RCC 7860 (cell line): ENCODE measurements at regions not wholly inside any gene's neighbourhood (a gene's known extent, or its start where the extent isn't known, plus 50 kb on each side); places are given as distances from the start of the nearest gene placed in this dataset.
A peak's percentile ranks its signal among the peaks of the same experiment; 100 is the strongest.
"Not testable (repeated sequence)": the region's sequence is repeated elsewhere in the genome, so short reads cannot be mapped to it uniquely, and the experiment has no call there.

ENCODE experiments used
- DNase-seq: peaks from one replicate; pipeline ENCODE4 v3.0.0-alpha.2; 2015; ENCODE audit warnings: low spot score
- FAIRE-seq: peaks from 2 replicates; lab custom pipeline; 2012; peaks lifted over from hg19 to GRCh38; lab: Jason Lieb, UNC

GRCh38 chr9:106772523-106773290, 90.3 kb upstream of the ZNF462 start:
- DNase-seq = no peak
- no peak for FAIRE-seq

GRCh38 chr9:106773750-106774149, 89.2 kb upstream of the ZNF462 start:
- DNase-seq (no peak), FAIRE-seq (no peak)

- DNase-seq (no peak), FAIRE-seq (no peak)
Measured at GRCh38 chr9:106775960-106776359, 87.0 kb upstream of the ZNF462 start.

GRCh38 chr9:106779796-106780195, 83.2 kb upstream of the ZNF462 start:
- FAIRE-seq (no peak), DNase-seq (no peak)

GRCh38 chr9:106783121-106783520, 79.8 kb upstream of the ZNF462 start:
- no peak for FAIRE-seq
- DNase-seq = no peak

GRCh38 chr9:106784076-106784475, 78.9 kb upstream of the ZNF462 start:
- no peak for DNase-seq
- FAIRE-seq = no peak

- DNase-seq (no peak), FAIRE-seq (no peak)
Measured at GRCh38 chr9:106785200-106785599, 77.8 kb upstream of the ZNF462 start.

GRCh38 chr9:106788021-106788420, 74.9 kb upstream of the ZNF462 start:
- FAIRE-seq, DNase-seq: not testable (repeated sequence)

GRCh38 chr9:106795031-106795430, 67.9 kb upstream of the ZNF462 start:
- DNase-seq (no peak), FAIRE-seq (no peak)

GRCh38 chr9:106796771-106797170, 66.2 kb upstream of the ZNF462 start:
- no peak for FAIRE-seq
- no peak for DNase-seq

GRCh38 chr9:106797299-106797698, 65.7 kb upstream of the ZNF462 start:
- FAIRE-seq = no peak
- DNase-seq = peak; percentile 35

GRCh38 chr9:106798016-106798799, 64.8 kb upstream of the ZNF462 start:
- FAIRE-seq = no peak
- no peak for DNase-seq

- FAIRE-seq (peak; percentile 94), DNase-seq (peak; percentile 84)
Measured at GRCh38 chr9:106799152-106799551, 63.8 kb upstream of the ZNF462 start.

- FAIRE-seq (no peak), DNase-seq (no peak)
Measured at GRCh38 chr9:106800701-106801270, 62.2 kb upstream of the ZNF462 start.

GRCh38 chr9:106801816-106802215, 61.1 kb upstream of the ZNF462 start:
- FAIRE-seq = no peak
- no peak for DNase-seq
